ENCODE measurements at regions not wholly inside any gene's neighbourhood (a gene's known extent, or its start where the extent isn't known, plus 50 kb on each side); places are given as distances from the start of the nearest gene placed in this dataset.
"Not testable (repeated sequence)": the region's sequence is repeated elsewhere in the genome, so short reads cannot be mapped to it uniquely, and the experiment has no call there.

- WGBS: 24% methylated on average over 30 of the region's 46 CpGs
- peak in 2 of 9 donors; percentile 10 to 37 for DNase-seq (ENCODE audit: low read depth in 6 of 9, low spot score in 9 of 9)
These were observed 175.4 kb downstream of the ATP6V0E2 start for GRCh38 chr7:150049012-150049655.

GRCh38 chr7:150053396-150053795 is 179.6 kb downstream of the ATP6V0E2 start:
- WGBS: 96% methylated on average over 5 of the region's 5 CpGs
- not testable (repeated sequence) for H3K36me3 ChIP-seq (ENCODE audit: control insufficient read depth in 2 of 2, insufficient read depth in 2 of 2, low read length in 1 of 2); DNase-seq (ENCODE audit: low read depth in 6 of 9, low spot score in 9 of 9); H3K27ac ChIP-seq (ENCODE audit: low read depth in 1 of 2, low read length in 1 of 2); H3K9me3 ChIP-seq (ENCODE audit: control insufficient read depth in 2 of 2, insufficient read depth in 1 of 2, low read length in 1 of 2); H3K4me1 ChIP-seq (ENCODE audit: control insufficient read depth in 2 of 2, insufficient read depth in 2 of 2, low read length in 2 of 2); H3K4me3 ChIP-seq (ENCODE audit: low read length in 2 of 2)
- peaks cover 0 to 16% of the 10 kb centered on the region in 2 donors for H3K27me3 ChIP-seq (ENCODE audit: control insufficient read depth in 2 of 2, insufficient read depth in 1 of 2, low read length in 1 of 2)

More at GRCh38 chr7:150049012-150049655, 175.4 kb downstream of the ATP6V0E2 start:
- H3K27ac ChIP-seq (ENCODE audit: low read depth in 1 of 2, low read length in 1 of 2); H3K36me3 ChIP-seq (ENCODE audit: control insufficient read depth in 2 of 2, insufficient read depth in 2 of 2, low read length in 1 of 2); H3K9me3 ChIP-seq (ENCODE audit: control insufficient read depth in 2 of 2, insufficient read depth in 1 of 2, low read length in 1 of 2); H3K4me1 ChIP-seq (ENCODE audit: control insufficient read depth in 2 of 2, insufficient read depth in 2 of 2, low read length in 2 of 2); H3K4me3 ChIP-seq (ENCODE audit: low read length in 2 of 2): not testable (repeated sequence)
- H3K27me3 ChIP-seq (ENCODE audit: control insufficient read depth in 2 of 2, insufficient read depth in 1 of 2, low read length in 1 of 2): peaks cover 2 to 37% of the 10 kb centered on the region in 2 donors

DNA sequence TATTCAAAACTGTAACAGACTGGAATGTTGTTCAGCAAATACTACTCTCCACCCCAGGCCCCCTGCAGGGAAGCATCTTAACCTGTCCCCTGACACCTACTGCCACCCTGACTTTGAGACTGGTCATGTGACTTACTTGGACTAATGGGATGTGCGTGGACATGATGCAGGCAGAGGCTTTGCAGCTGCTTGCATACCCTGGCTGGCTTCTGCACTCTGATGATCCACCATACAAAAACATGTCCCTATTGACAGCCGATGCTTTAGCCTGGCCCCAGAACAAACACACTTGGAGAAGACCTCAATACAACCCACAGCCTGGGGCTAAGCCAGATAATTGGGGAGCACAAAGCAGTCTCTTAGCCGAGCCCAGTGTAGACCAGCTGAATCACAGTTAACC is 180.5 kb downstream of the ATP6V0E2 start:
- not testable (repeated sequence) for H3K27ac ChIP-seq (ENCODE audit: low read depth in 1 of 2, low read length in 1 of 2); H3K27me3 ChIP-seq (ENCODE audit: control insufficient read depth in 2 of 2, insufficient read depth in 1 of 2, low read length in 1 of 2); H3K9me3 ChIP-seq (ENCODE audit: control insufficient read depth in 2 of 2, insufficient read depth in 1 of 2, low read length in 1 of 2); H3K4me3 ChIP-seq (ENCODE audit: low read length in 2 of 2); DNase-seq (ENCODE audit: low read depth in 6 of 9, low spot score in 9 of 9); H3K36me3 ChIP-seq (ENCODE audit: control insufficient read depth in 2 of 2, insufficient read depth in 2 of 2, low read length in 1 of 2); H3K4me1 ChIP-seq (ENCODE audit: control insufficient read depth in 2 of 2, insufficient read depth in 2 of 2, low read length in 2 of 2)
- 95% methylated on average over 3 of the region's 3 CpGs for WGBS

DNA sequence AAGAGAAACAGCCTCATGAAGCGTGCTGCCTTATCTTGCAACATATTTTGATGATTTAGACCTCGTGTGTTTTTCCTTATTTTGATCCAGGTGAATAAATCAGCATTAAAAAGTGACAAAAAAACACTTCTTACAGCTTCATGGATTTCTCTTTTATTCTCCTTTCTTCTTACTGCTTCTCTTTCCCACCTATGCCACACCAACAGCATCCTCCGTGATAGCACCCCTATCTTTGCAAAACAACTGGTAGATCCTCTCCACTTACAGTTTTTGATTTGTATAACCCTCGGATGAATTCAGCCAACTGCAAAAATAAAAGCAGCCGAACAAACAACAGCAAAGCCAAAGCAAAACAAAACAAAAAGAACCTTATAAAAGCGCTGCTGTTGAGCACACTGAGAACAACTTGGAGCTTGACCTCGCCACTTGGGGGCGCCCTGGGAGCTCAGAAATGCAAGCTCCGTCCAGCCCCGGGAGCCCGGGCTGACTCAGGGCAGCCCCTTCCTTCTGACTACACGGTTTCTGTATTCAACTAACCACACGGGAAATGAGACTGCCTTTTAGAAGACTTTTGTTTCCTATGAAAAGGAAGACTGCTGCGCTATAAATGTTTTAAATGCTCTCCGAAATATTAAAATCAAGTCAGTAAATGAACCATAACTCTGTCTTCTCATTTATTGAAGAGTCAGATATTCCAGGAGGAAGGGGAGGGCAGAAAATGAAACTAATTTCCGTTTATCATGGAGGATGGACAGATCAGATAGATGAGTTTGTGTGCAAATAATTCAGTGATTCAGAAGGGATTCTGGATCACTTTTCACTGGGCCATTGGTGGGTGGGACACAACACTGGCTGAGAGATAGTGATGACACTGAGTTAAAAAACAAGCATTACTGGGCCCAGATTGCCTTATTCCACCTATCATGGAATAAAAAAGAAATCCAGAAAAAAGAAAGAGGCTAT is 186.8 kb downstream of the ATP6V0E2 start:
- H3K27ac ChIP-seq (ENCODE audit: low read depth in 1 of 2, low read length in 1 of 2); H3K4me3 ChIP-seq (ENCODE audit: low read length in 2 of 2); H3K4me1 ChIP-seq (ENCODE audit: control insufficient read depth in 2 of 2, insufficient read depth in 2 of 2, low read length in 2 of 2); DNase-seq (ENCODE audit: low read depth in 6 of 9, low spot score in 9 of 9); H3K36me3 ChIP-seq (ENCODE audit: control insufficient read depth in 2 of 2, insufficient read depth in 2 of 2, low read length in 1 of 2); H3K27me3 ChIP-seq (ENCODE audit: control insufficient read depth in 2 of 2, insufficient read depth in 1 of 2, low read length in 1 of 2); H3K9me3 ChIP-seq (ENCODE audit: control insufficient read depth in 2 of 2, insufficient read depth in 1 of 2, low read length in 1 of 2): not testable (repeated sequence)
- WGBS: 23% methylated on average over 10 of the region's 16 CpGs

- H3K4me3 ChIP-seq (ENCODE audit: low read length in 2 of 2); H3K27me3 ChIP-seq (ENCODE audit: control insufficient read depth in 2 of 2, insufficient read depth in 1 of 2, low read length in 1 of 2); H3K4me1 ChIP-seq (ENCODE audit: control insufficient read depth in 2 of 2, insufficient read depth in 2 of 2, low read length in 2 of 2); DNase-seq (ENCODE audit: low read depth in 6 of 9, low spot score in 9 of 9); H3K36me3 ChIP-seq (ENCODE audit: control insufficient read depth in 2 of 2, insufficient read depth in 2 of 2, low read length in 1 of 2); H3K27ac ChIP-seq (ENCODE audit: low read depth in 1 of 2, low read length in 1 of 2); H3K9me3 ChIP-seq (ENCODE audit: control insufficient read depth in 2 of 2, insufficient read depth in 1 of 2, low read length in 1 of 2): not testable (repeated sequence)
- WGBS: 100% methylated on average over 1 of the region's 1 CpG
These were observed 189.4 kb downstream of the ATP6V0E2 start for GRCh38 chr7:150063195-150063594.

GRCh38 chr7:150069555-150070313 is 196.0 kb downstream of the ATP6V0E2 start:
- not testable (repeated sequence) for H3K4me1 ChIP-seq (ENCODE audit: control insufficient read depth in 2 of 2, insufficient read depth in 2 of 2, low read length in 2 of 2); H3K27ac ChIP-seq (ENCODE audit: low read depth in 1 of 2, low read length in 1 of 2); H3K36me3 ChIP-seq (ENCODE audit: control insufficient read depth in 2 of 2, insufficient read depth in 2 of 2, low read length in 1 of 2); DNase-seq (ENCODE audit: low read depth in 6 of 9, low spot score in 9 of 9); H3K9me3 ChIP-seq (ENCODE audit: control insufficient read depth in 2 of 2, insufficient read depth in 1 of 2, low read length in 1 of 2); H3K27me3 ChIP-seq (ENCODE audit: control insufficient read depth in 2 of 2, insufficient read depth in 1 of 2, low read length in 1 of 2); H3K4me3 ChIP-seq (ENCODE audit: low read length in 2 of 2)
- 92% methylated on average over 10 of the region's 10 CpGs for WGBS

DNA sequence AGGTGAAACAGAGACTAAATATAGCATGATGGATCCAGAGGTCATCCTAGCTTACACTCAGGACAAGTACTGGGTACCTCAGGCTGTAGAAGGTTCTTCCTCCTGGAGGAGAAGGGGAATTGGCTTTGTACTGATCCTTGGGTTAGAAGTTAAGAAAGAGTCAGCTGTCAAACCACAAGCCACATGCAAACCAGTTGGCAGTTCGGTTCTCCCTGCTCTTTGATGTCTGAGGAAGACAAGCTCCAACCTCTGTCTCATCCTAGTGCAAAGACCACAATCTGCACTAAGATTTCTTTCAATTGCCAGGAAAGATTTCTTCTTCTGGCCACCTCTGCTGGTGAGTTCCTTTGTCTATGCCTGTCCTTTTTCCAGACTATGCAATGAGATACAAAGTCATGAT is 203.8 kb downstream of the ATP6V0E2 start:
- WGBS: 10% methylated on average over 1 of the region's 1 CpG
- not testable (repeated sequence) for H3K27me3 ChIP-seq (ENCODE audit: control insufficient read depth in 2 of 2, insufficient read depth in 1 of 2, low read length in 1 of 2); H3K36me3 ChIP-seq (ENCODE audit: control insufficient read depth in 2 of 2, insufficient read depth in 2 of 2, low read length in 1 of 2); H3K4me1 ChIP-seq (ENCODE audit: control insufficient read depth in 2 of 2, insufficient read depth in 2 of 2, low read length in 2 of 2); H3K4me3 ChIP-seq (ENCODE audit: low read length in 2 of 2); H3K27ac ChIP-seq (ENCODE audit: low read depth in 1 of 2, low read length in 1 of 2); H3K9me3 ChIP-seq (ENCODE audit: control insufficient read depth in 2 of 2, insufficient read depth in 1 of 2, low read length in 1 of 2)
- peak in 2 of 9 donors; percentile 2 to 21 for DNase-seq (ENCODE audit: low read depth in 6 of 9, low spot score in 9 of 9)

GRCh38 chr7:150081865-150082264 is 208.1 kb downstream of the ATP6V0E2 start:
- not testable (repeated sequence) for H3K4me1 ChIP-seq (ENCODE audit: control insufficient read depth in 2 of 2, insufficient read depth in 2 of 2, low read length in 2 of 2); DNase-seq (ENCODE audit: low read depth in 6 of 9, low spot score in 9 of 9); H3K36me3 ChIP-seq (ENCODE audit: control insufficient read depth in 2 of 2, insufficient read depth in 2 of 2, low read length in 1 of 2); H3K4me3 ChIP-seq (ENCODE audit: low read length in 2 of 2); H3K27ac ChIP-seq (ENCODE audit: low read depth in 1 of 2, low read length in 1 of 2); H3K9me3 ChIP-seq (ENCODE audit: control insufficient read depth in 2 of 2, insufficient read depth in 1 of 2, low read length in 1 of 2); H3K27me3 ChIP-seq (ENCODE audit: control insufficient read depth in 2 of 2, insufficient read depth in 1 of 2, low read length in 1 of 2)

GRCh38 chr7:150084724-150085123 is 211.0 kb downstream of the ATP6V0E2 start:
- not testable (repeated sequence) for H3K4me1 ChIP-seq (ENCODE audit: control insufficient read depth in 2 of 2, insufficient read depth in 2 of 2, low read length in 2 of 2); H3K27ac ChIP-seq (ENCODE audit: low read depth in 1 of 2, low read length in 1 of 2); H3K27me3 ChIP-seq (ENCODE audit: control insufficient read depth in 2 of 2, insufficient read depth in 1 of 2, low read length in 1 of 2); H3K9me3 ChIP-seq (ENCODE audit: control insufficient read depth in 2 of 2, insufficient read depth in 1 of 2, low read length in 1 of 2); DNase-seq (ENCODE audit: low read depth in 6 of 9, low spot score in 9 of 9); H3K4me3 ChIP-seq (ENCODE audit: low read length in 2 of 2); H3K36me3 ChIP-seq (ENCODE audit: control insufficient read depth in 2 of 2, insufficient read depth in 2 of 2, low read length in 1 of 2)
- WGBS: 90% methylated on average over 4 of the region's 4 CpGs
